ENCODE measurements at regions not wholly inside any gene's neighbourhood (a gene's known extent, or its start where the extent isn't known, plus 50 kb on each side); places are given as distances from the start of the nearest gene placed in this dataset.

DNA sequence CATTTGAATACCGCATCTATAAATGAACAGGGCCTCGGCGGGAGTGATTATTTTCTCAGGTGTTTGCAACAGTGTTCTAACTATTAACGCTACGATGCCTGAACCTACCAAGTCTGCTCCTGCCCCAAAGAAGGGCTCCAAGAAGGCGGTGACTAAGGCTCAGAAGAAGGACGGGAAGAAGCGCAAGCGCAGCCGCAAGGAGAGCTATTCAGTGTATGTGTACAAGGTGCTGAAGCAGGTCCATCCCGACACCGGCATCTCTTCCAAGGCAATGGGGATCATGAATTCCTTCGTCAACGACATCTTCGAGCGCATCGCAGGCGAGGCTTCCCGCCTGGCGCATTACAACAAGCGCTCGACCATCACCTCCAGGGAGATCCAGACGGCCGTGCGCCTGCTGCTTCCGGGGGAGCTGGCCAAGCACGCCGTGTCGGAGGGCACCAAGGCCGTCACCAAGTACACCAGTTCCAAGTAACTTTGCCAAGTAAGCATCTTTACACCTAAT, 70.9 kb downstream of the HFE start:
- no peak for DNase-seq (ENCODE audit: low read depth)
- TF ChIP-seq, protein P1, sequence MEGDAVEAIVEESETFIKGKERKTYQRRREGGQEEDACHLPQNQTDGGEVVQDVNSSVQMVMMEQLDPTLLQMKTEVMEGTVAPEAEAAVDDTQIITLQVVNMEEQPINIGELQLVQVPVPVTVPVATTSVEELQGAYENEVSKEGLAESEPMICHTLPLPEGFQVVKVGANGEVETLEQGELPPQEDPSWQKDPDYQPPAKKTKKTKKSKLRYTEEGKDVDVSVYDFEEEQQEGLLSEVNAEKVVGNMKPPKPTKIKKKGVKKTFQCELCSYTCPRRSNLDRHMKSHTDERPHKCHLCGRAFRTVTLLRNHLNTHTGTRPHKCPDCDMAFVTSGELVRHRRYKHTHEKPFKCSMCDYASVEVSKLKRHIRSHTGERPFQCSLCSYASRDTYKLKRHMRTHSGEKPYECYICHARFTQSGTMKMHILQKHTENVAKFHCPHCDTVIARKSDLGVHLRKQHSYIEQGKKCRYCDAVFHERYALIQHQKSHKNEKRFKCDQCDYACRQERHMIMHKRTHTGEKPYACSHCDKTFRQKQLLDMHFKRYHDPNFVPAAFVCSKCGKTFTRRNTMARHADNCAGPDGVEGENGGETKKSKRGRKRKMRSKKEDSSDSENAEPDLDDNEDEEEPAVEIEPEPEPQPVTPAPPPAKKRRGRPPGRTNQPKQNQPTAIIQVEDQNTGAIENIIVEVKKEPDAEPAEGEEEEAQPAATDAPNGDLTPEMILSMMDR (IDR thresholded peaks at IDR 0.05; ENCODE audit: control insufficient read depth, extremely low read depth, insufficient read depth): no peak
- peak overlapping the region; percentile 79 for H3K4me3 ChIP-seq (ENCODE audit: low read depth, low read length)

DNA sequence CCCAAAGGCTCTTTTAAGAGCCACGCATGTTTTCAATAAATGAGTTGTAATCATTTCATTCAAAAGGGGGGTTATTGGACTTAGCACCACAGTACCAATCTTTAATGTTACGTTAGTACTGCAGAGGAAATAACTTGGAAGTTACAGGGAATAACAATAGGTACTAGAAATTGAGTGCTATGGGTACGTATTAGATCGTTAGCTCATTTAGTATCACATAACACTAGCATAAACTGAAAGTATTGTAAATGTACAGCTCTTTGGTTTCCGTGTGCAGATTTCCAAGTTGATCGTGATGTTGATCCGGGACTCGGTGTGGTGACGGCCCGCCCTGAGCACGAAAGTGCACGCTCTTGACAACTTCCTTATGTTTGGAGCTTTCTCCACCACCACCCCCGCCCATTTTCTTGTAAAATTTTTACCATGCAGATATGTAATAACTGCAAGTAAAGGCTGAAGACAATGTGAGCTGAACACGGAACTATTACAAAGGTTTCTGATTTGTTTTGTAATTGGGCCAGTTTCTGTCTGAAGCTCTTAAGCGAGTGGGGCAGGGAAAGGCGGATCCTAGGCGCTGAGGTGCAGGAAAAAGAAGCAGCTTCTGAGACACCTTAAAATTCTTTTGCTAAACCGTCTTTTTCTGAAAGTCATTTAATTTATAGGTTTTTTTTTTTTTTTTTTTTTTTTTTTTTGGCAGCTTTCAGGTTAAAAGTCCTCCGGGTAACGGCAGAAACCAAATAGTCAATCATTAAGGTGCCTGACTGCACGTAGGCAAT, 71.5 kb downstream of the HFE start:
- TF ChIP-seq, protein P1 (IDR thresholded peaks at IDR 0.05; ENCODE audit: control insufficient read depth, extremely low read depth, insufficient read depth): no peak
- H3K4me3 ChIP-seq (ENCODE audit: low read depth, low read length): peak overlapping the region; percentile 79
- peak; percentile 95 for DNase-seq (ENCODE audit: low read depth)

DNA sequence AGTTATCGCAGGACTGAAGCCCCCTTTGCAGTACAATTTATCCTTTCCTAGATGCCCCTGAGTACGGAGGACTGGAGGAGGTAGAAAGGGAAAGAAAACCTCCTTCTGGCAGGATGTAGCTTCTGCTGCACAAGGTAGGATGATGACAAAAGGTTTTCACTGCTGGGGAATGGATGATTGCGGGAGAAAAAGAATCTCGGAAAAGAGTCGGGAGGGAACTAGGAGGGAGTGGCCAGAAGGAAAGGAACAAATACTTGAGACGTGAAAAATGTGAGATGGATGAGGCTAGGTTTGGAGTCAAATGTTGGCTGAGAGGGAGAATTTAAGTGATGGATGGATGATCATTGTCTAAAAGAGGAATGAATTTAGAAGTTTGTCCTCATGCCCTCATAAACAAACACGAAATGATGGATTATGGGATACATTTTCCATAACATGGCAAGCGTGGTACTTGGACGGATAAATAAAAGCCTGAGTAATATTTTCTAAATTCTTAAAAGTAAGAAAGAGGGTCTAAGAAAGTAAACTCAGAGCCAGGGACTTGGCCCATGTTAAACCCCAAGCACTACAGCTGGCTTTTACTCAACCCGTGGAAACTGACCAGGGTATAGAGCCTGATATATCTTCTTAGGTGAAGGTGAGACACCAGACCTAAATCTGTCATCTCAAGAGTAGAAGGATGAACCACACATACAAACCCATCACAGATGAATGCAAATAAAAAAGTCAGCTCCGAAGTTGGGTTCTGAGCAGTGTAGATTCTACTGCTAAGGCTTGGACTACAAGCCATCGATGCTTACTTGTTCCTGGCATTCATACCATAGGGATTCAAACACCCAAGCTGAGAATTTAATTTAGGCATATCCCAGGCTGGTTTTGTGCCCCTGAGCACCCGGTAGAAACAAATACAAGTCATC, 72.4 kb downstream of the HFE start:
- DNase-seq (ENCODE audit: low read depth): no peak
- TF ChIP-seq, protein P1 (IDR thresholded peaks at IDR 0.05; ENCODE audit: control insufficient read depth, extremely low read depth, insufficient read depth): no peak
- peak overlapping the region; percentile 79 for H3K4me3 ChIP-seq (ENCODE audit: low read depth, low read length)

DNA sequence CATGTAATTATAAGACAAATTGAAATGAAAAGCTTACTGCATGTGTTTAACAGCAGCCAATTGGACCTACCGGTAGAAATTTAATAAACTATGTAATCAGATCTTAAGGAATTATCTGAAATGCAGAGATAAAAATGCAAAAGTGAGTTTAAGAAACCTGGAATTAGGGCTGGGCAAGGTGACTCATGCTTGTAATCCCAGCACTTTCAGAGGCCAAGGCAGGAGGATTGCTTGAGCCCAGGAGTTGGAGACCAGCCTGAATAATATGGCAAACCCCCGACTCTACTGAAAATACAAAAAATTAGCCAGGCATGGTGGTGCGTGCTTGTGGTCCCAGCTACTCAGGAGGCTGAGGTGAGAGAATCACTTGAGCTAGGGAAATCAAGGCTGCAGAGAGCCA, 74.1 kb downstream of the HFE start:
- H3K4me3 ChIP-seq (ENCODE audit: low read depth, low read length): no peak overlapping the region

DNA sequence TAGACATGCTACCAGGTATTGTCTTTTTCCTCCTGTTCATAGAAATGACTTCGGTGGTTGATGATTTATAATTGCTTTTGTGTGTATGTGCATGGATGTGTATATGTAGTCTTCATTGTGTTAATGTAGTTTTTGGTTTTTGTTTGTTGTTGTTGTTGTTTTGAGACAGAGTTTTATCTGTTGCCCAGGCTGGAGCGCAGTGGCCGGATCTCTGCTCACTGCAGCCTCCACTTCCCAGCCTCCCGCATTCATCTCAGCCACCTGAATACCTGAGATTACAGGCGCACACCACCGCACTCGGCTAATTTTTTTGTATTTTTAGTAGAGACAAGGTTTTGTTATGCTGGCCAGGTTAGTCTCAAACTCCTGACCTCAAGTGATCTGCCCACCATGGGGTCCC, 75.2 kb downstream of the HFE start:
- TF ChIP-seq, protein P1 (IDR thresholded peaks at IDR 0.05; ENCODE audit: control insufficient read depth, extremely low read depth, insufficient read depth): no peak
- no peak overlapping the region for H3K4me3 ChIP-seq (ENCODE audit: low read depth, low read length)
- no peak for DNase-seq (ENCODE audit: low read depth)

More for the DNA sequence above, 74.1 kb downstream of the HFE start:
- DNase-seq (ENCODE audit: low read depth): no peak
- TF ChIP-seq, protein P1 (IDR thresholded peaks at IDR 0.05; ENCODE audit: control insufficient read depth, extremely low read depth, insufficient read depth): no peak

DNA sequence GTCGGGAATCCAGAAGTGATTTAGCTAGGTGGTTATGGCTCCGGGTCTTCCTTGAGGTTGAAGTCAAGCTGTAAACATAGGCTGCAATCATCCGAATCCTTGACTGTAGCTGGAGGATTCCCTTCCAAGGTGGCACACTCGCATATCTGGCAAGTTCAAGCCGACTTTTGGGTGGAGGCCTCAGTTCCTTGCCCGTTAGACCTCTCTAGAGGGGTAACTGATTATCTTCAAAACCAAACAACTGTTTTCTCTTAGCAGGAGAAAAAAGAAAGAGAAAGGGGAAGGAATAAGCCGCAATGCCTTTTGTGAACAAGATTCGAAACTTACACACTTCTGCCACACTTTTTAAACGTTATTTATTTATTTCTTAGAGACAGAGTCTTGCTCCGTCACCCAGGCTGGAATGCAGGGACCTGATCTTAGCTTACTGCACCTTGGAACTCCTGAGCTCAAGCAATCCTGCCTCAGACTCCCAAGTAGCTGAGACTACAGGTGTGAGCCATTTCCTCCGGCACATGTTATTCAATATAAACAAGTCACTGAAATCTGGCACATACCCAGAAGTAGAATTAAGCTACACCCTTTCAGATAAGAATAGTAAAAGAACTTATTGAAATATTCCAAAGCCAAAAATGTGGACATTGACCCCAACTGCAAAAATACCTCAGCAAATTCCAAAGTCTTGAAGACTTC, 76.3 kb downstream of the HFE start:
- no peak overlapping the region for H3K4me3 ChIP-seq (ENCODE audit: low read depth, low read length)
- TF ChIP-seq, protein P1 (IDR thresholded peaks at IDR 0.05; ENCODE audit: control insufficient read depth, extremely low read depth, insufficient read depth): no peak
- DNase-seq (ENCODE audit: low read depth): no peak

All from LNCaP clone FGC (cell line).